ENCODE measurements at regions not wholly inside any gene's neighbourhood (a gene's known extent, or its start where the extent isn't known, plus 50 kb on each side); places are given as distances from the start of the nearest gene placed in this dataset.

DNA sequence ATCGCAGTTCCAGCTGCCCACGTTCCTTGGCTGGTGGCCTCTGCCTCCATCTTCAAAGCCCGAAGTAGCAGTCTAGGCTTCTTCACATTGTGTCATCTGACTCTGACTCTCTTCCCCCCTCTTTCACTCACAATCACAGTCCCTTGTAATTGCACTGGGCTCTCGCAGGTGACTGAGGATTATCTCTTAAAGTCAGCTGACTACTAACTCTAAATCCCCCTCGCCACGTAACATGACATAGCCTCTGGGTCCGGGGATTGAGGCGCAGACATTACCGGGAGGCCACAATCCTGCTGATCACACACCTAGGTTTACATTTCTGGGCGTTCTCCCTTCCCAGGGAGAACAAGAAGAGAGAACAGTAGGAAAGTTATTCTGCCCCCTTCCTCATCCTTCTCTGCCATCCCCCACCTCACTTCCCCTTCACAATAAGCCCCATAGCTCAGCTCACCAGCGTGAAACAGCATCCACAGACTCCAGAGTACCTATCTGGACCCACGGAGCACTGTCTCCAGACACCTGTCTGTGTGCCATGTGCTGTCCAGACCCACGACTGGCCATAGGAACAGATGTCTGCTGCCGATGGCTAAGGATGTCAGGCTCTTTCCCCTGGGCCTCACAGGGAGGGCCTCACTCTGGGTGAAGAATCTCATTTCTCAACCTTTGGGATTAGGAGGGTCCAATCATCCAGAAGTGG, 64.3 kb upstream of the FZD7 start:
- no peak for DNase-seq

DNA sequence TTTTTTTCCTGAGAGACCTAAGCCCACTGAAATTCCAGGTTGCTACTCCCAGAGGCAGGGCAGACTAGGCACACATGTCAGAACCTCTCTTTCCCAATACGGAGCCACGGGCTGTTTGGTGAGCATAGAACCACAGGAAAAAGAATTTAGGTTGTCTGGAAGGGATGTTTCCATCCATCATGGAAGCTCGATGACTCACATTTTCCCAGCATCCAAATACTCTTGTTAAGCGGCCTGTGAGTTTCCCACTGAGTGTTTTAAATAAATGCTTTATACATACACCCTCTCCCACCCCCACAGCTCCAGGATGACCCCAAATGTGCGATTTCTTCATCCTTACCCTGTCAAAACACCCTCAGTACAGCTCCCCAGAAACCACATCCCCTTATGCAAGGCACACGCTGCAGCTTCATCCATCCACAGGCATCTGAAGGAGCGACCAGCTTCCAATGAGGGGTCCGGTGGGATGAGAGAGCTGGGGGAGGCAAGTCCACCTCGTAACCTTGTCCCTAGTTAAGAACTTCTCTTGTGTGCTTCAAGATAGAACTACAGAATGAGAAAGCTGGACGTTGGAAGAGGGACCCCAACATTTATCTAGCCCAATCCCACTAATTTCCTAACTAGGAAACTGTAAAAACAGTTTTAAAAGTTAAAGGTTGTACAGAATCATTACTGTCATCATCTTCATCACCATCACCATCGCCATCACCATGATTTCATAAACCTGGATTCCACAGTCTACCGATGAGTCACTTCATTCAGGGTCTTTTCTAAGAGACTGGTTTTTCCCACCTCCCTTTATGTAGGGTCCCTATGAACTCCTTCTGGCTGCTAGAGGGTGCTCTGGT, 63.5 kb upstream of the FZD7 start:
- no peak for DNase-seq

DNA sequence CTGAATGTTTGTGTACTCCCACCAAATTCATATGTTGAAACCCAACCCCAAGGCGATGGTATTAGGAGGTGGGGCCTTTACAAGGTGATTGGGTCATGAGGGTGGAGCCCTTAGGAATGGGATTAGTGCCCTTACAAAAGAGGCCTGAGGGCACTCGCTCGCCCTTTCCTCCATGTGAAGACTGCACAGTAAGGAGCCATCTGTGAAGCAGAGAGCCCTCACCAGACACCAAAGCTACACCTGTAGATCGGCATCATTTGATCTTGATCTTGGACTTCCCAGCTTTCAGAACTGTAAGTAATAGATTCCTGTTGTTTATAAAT, 62.9 kb upstream of the FZD7 start:
- no peak for DNase-seq

DNA sequence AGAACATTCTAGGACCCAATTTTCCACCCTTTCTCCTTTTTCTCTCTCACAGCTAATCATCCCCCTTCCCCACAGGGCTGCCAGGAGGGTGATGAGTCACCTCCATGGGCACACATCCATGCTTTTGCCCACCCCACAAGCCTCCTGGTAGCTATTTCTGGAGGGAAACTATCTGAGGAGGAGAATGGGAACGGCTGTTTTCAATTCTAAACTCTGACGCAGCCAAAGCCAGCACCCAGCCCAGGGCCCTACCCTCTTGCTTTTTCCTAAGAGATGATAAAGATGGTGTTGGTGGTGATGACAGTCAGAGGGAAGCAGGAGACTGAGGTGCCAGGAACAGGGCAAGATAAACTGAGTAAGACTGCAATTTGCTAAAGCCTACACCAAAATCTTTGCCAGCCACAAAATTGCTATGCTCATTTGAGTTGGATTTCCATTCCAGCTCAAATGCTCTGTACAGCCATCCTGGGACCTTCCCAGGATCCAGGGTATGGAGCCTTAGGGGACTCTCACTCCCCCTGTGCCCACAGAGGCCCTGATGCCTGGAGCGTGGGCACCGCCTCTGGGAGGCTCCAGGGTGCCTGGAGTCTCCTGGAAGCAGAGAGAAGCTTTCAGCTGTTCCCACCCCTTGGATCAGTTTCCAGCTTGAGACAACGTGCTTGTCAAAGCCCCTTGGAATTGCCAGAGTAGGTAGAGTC, 62.0 kb upstream of the FZD7 start:
- DNase-seq: no peak

DNA sequence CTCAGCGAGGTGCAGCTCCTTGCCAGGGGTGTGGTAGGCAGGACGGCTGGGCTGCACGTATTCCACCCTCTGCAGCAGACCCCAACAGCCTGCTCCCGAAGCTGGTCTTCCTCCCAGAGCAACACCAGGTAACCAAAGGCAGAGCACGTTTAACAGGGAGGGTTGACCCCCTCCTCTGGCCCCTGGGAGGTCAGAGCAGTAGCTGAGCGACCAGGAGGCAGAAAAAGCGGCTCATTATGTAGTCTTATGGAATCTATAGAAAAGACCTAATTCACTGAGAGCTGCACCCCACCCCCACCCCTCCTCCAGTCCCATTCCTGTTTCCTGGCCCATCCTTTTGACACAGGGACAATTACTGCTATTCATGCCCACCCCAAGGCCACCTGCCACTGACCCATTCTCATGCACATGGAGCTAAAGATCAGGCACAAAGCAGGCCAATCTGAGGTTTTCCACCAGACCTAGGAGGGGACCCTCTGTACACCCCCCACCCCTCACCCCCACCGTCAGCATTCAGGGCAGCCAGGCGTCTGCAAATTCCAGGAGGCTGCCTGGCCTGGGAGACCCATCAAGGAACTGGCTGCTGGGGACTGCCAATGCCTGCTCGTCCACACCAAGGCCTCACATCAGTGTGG, 60.9 kb upstream of the FZD7 start:
- DNase-seq: no peak

DNA sequence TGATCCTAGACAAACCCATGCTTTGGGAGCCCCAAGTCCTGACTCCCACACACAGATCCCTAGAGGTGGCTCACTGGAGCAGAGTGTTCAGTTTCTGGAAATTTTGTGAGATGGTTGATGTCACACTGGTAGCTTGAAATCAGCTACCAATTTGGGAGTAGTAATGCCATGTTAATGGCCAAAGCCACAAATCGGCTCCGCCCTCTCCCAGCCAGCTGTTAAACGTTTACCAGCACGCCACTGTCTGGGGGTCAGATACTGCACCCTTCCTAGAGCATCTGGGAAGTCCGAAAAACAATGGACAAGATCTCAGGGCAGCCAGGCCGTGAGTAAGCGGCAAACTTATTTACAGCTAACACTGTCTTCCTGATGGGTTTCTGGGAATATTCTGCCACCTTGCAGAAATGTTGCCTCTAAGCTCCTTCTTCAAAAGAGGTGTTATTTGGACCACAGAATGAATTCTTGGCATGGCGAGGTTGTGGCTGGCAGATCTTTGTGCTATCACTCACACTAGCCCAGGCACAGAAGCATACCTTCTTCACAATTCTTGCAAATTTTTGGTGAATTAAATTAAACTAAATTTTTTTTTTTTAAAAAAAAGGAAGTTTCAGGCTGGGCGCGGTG, 60.2 kb upstream of the FZD7 start:
- DNase-seq: no peak

DNA sequence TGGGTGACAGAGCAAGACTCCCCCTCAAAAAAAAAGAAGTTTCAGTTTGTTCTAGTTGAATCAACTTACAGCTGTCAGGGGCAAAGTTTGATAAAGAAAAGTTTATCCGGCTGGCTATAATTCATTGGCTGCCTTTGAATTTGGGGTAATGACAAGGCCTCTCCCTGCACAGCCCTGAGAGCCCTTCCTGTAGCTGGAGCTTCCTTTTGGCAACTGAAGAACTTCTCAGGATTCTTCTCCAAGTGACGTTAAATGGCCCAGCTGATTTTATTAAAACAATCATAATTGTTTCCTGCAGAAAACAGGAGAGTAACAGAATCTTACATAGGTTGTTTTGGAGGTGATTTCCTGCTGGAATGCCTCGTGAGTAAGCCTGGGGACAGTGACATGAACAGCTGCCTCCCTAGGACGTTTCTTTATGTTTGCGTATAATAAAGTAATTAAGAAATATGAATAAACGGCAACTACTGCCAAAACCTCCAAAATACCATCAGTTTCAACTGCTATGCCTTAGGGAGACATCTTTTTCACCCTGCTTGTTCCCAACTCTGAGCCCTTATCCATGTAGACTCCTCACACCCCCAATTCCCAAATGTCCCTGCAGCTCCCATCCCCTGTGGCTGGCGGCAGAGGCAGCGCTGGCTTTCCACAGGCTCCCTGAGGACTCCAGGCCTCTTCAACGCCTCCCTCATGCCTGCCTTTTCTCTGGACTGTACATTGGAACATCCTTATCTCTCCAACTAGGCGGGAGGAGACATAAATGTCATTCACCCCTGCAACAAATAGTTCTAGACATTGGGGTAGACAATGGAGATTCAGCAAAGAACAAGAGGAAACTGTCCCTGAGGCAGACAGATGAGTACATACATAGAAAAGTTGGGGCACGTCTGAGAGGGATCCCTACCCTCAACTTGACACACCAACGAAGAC, 59.2 kb upstream of the FZD7 start:
- DNase-seq: no peak

DNA sequence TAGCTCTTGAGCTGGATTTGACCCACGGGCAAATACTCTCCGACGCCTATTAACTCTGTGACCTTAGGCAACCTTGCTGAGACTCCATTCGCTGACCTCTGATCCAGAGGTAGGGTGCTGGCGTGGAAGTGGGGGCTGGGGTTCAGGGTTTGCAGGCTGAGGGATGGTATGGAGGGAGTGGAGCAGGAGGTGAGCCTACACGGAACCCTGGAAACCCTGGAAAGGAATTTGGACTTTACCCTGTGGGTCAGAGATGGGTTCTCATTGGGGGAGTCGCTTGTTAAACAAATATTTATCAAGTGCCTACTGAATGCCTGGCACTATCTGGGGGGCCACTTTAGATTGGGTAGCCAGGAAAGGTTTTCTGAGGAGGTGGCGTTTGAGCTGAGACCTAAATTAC, 58.2 kb upstream of the FZD7 start:
- no peak for DNase-seq

DNA sequence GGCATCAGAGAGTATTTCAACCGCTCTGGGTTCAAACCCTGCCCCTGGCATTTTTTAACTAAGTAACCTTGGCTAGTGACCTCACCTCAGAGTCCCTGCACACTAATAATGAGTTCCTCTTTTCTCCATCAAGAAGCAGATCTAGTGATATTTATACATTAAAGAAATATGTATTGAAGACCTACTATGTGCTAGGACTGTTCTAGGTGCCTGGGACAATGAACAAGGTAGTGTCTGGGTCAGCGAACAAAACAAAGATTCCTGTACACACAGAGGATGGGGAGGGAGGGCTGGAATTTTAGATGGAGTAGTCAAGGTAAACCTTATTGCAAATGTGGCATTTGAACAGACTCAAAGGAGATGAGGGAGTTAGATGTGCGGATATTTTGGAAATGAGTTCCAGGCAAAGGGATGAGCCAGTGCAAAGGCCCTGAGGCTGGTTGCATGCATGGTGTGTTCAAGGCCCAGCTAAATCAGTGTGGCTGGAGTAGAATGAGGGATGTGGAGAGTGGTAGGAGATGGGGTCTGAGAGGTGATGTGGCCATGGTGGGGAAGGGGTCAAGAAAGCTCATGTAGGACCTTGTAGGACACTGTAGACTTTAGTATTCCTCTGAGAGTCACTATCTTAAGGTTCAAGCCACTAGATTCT, 57.6 kb upstream of the FZD7 start:
- no peak for DNase-seq

DNA sequence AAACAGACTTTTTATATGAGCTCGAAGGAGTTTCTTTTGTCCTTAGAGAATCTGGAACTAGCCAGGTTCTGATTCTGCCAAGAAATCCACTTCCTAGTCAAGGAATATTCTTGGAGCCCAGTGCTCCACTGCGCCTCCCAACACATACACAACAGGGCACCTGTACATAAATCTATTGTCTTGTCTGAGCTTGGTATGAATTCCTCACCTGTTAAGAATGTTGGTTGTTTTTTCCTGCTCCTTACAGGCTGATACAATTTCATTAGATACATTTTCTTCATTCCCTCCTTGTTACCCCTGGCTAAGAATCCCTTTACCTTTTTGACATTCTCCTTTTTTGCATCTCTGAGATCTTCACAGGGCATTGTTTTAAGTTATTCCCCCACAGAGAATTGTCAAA, 56.0 kb upstream of the FZD7 start:
- DNase-seq: no peak

DNA sequence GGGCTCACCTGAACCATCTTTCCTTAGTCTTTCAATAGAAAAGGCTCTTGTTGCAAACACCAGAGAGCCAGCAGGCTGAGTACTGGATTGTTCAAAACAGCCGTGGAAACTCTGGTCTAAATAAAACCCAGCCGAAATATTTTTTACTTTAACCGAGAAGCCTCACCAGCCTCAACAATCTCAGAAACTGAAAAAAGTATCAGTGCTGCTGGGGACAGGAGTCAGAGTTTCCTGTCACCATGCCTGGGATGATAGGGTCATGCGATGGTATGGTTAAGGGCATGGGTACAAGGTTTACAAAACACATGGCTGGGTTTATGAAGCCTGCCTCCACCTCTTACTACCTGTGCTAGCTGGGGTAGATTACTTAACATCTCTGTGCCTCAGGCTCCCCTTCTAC, 55.3 kb upstream of the FZD7 start:
- no peak for DNase-seq

DNA sequence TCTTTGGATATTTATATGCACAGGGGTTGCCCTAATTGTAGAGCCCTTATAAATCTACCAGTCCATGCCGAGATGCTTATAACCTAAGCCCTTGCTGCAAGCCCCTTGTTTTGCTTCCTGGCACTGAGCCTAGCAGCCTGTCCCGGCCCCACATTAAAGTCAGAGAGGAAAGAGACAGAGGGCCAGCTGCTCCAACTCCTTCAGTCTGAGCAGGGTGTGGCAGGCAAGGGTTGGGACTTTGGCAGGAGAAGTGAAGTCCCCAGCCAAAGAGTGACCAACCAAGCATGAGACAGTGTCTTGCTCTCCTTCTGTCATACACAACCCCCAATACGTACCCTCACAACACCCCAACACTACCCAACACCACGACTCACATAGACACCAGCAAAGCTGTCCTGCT, 54.7 kb upstream of the FZD7 start:
- DNase-seq: no peak

DNA sequence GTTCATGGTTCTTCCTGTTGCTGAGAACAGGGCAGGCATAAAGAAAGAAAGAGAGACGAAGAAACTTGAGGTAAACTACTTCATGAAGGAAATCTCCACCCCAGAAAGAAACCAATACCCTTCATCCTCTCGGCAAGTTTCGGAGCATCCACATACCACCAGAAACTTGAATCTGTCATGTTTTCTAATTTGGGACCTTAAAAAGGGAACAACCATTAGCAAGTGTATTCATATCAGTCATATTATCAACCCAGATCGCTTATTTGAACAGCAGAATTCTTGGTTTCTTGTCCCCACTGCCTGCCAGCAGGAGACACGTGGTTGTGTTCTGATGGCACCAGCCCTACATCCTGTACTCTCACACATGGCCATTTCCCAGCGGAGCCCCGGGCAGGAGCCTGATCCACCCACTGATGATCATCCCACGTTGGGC, 53.2 kb upstream of the FZD7 start:
- DNase-seq: no peak

DNA sequence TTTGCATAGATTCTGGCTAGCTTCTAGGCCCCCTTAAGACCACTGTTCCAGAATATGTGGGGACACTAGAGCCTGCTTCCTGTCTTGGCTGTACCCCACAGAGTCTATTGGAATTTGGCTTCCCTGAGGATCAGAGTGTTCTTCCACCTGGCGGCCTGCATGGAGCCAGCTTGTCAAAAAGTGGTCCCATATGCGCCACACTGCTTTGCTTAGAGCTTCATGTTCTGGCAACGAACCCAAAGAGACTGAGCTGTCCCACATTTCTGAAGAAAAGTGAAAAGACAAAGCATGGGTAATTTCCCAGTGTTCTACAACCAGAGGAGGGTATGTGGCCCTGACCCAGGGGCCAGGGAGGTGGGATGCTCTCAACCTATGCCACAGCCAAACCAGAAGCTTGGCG, 52.7 kb upstream of the FZD7 start:
- DNase-seq: no peak

DNA sequence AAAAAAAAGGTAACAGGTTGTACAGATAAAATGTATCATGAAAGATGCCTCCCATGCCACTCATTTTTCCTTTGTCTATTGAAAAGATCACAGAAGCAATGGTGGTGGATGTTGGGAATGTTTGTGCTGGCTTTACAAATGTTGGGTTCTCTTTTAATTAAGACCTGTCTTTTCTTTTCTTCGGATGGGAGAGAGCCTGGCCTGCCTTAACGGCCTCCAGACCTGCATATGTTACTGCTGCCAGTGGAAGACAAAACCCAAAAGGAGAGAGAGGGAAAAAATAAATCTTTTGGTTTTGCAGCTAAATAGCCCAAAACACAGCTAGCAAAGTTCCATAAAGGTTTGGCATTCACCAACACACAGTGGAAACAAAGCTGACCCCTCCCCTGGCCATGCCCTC, 50.5 kb upstream of the FZD7 start:
- no peak for DNase-seq

DNA sequence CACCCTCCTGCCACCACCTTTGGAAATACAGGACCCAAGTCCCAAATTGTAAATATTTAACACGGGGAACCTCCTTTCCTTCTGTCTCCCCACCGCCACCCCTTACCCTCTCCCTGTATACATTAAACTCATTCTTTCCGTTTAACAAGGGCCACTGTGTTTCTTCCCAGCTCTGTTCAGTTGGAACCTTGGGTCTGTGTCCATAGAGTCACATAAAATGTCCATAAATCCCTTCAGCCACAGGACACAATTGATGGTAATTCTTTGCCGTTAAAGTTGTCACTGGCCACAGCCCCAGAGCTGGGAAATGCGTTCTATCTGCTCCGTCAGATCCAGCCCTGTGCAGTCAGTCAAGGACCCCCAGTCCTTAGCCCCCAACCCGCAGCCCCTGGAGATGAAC, 49.9 kb upstream of the FZD7 start:
- no peak for DNase-seq
